Transverse colon (tissue), 4 donors: ENCODE measurements at regions not wholly inside any gene's neighbourhood (a gene's known extent, or its start where the extent isn't known, plus 50 kb on each side); places are given as distances from the start of the nearest gene placed in this dataset.

Experiments used
- DNase-seq: peaks from one replicate; pipeline ENCODE4 v3.0.0-alpha.2; 2019
- H3K27ac ChIP-seq, 4 donors: fragments of 200-600 bp; sonication (generic); 2 replicates each; pipeline ENCODE4 v1.5.1; 2016 to 2018; ENCODE audit warnings: inconsistent platforms in 4 of 4
- H3K27me3 ChIP-seq: fragments of 200-600 bp; sonication (generic); 2 replicates; pipeline ENCODE4 v1.5.1; 2017; ENCODE audit warnings: inconsistent platforms
- H3K36me3 ChIP-seq, 4 donors: fragments of 200-600 bp; sonication (generic); 2 replicates each; pipeline ENCODE4 v1.5.1; 2017 to 2019; ENCODE audit warnings: inconsistent platforms in 4 of 4
- H3K4me1 ChIP-seq, 4 donors: fragments of 200-600 bp; sonication (generic); 2 replicates each; pipeline ENCODE4 v1.5.1; 2017 to 2020; ENCODE audit warnings: inconsistent platforms in 4 of 4
- H3K4me3 ChIP-seq, 4 donors: fragments of 200-600 bp; sonication (generic); 1 replicate in 1 of 4; 2 replicates in 3 of 4; pipeline versions ENCODE4 v1.5.1 to v1.6.1; 2017 to 2019; ENCODE audit warnings: inconsistent platforms in 4 of 4
- H3K9me3 ChIP-seq, 2 donors: fragments of 200-600 bp; sonication (generic); 2 replicates each; pipeline ENCODE4 v1.5.1; 2017 to 2019; ENCODE audit warnings: inconsistent platforms in 2 of 2
- EP300 ChIP-seq: sonication (generic); formaldehyde crosslinking; IDR thresholded peaks from one replicate; pipeline ENCODE4 v1.6.1; 2017; ENCODE audit warnings: antibody characterized with exemption, low read depth
- POLR2A ChIP-seq: fragments of 450-650 bp; IDR thresholded peaks from one replicate; pipeline ENCODE4 v1.6.1; 2016; ENCODE audit warnings: antibody characterized with exemption, mild to moderate bottlenecking, moderate library complexity
- POLR2AphosphoS5 ChIP-seq, 3 donors: sonication (generic); formaldehyde crosslinking; IDR thresholded peaks; one replicate each; pipeline ENCODE4 v1.6.1; 2016; ENCODE audit warnings: antibody characterized with exemption in 3 of 3
- WGBS, 2 donors: methylation state at CpG; one replicate each; pipeline ENCODE4 v1.1.5; 2018; ENCODE audit warnings: low coverage in 1 of 2; 5-methylcytosine and 5-hydroxymethylcytosine counted together
- in situ Hi-C, 4 donors: fragments of 200-750 bp; cut with MboI; loops; one replicate each; pipeline versions ENCODE4 v1.15.0 to v1.15.1; 2017; ENCODE audit warnings: low sequenced_read_pairs in 3 of 4, low pct_ligation_motif_present in 1 of 4, low pct_unique_long_range_greater_than_20kb in 1 of 4
- intact Hi-C: fragments of 100-400 bp; cut with DNase I; formaldehyde crosslinking; loops from one replicate; pipeline ENCODE4 v1.15.1; 2023; ENCODE audit warnings: low total_unique reads
- TF ChIP-seq, protein P1 (sequence below), 5 experiments: fragments of 200-600 bp in 3 of 5; fragments of 450-650 bp in 2 of 5; sonication (generic) in 3 of 5; IDR thresholded peaks; 1 replicate in 2 of 5; 2 replicates in 3 of 5; pipeline ENCODE4 v1.5.1; 2016 to 2017; ENCODE audit warnings: antibody characterized with exemption in 5 of 5, inconsistent platforms in 3 of 5, mild to moderate bottlenecking in 2 of 5, moderate library complexity in 1 of 5

DNA sequence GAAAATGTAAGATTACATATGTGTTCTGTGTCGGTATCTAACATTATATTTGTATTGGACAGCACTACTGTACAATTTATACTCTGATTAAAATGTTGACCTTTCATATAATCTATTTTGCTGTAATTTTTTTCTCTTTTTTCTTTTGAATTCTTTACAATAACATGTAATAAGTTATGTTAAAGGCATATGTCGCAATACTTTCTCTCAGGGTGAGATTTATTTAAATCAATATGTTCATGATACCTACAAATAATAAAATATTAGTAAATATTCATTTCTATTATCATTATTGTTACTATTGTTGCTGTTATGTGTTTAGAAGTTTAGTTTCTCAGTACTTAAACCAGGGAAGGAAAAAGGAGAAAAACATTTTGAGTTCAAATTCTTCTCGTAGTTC is 807.4 kb downstream of the STIM2 start:
- Histone ChIP-seq H3K4me1 (no peaks in the 10 kb centered on the region), H3K9me3 (no peaks in the 10 kb centered on the region), H3K4me3 (no peak overlapping the region), H3K27me3 (no peaks in the 10 kb centered on the region), H3K36me3 (no peaks in the 10 kb centered on the region), H3K27ac (no peak overlapping the region)
- DNase-seq = no peak
- TF ChIP-seq, protein P1, sequence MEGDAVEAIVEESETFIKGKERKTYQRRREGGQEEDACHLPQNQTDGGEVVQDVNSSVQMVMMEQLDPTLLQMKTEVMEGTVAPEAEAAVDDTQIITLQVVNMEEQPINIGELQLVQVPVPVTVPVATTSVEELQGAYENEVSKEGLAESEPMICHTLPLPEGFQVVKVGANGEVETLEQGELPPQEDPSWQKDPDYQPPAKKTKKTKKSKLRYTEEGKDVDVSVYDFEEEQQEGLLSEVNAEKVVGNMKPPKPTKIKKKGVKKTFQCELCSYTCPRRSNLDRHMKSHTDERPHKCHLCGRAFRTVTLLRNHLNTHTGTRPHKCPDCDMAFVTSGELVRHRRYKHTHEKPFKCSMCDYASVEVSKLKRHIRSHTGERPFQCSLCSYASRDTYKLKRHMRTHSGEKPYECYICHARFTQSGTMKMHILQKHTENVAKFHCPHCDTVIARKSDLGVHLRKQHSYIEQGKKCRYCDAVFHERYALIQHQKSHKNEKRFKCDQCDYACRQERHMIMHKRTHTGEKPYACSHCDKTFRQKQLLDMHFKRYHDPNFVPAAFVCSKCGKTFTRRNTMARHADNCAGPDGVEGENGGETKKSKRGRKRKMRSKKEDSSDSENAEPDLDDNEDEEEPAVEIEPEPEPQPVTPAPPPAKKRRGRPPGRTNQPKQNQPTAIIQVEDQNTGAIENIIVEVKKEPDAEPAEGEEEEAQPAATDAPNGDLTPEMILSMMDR (IDR thresholded peaks at IDR 0.05) = no peak
- no peak for TF ChIP-seq EP300
- TF ChIP-seq POLR2A = no peak
- TF ChIP-seq POLR2AphosphoS5 (IDR thresholded peaks at IDR 0.05) = no peak
- in situ Hi-C loops = no loop called here
- intact Hi-C loops = no loop called here
- WGBS, 2 donors = 86 to 87% methylated on average over 3 of the region's 3 CpGs

DNA sequence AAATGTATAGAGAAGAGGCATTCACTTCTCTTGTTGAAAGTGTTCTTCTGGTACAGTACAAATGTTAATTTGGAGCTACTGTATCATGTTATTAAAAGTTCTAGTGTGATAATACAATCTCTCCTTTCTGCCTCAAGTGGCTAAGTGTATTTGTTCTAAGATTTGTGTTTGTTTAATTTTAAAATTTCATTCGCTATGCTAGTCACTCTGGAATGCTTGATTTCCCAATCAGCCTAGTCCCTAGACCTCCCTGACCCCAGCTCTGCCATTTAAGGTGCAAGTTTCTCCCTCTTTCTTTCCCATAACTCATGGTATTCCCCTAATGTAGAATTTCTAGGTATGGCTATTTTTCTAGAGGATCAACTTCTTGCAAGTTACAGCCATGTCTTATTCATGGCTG is 817.4 kb downstream of the STIM2 start:
- in situ Hi-C loops = no loop called here
- no peaks in the 10 kb centered on the region for H3K27me3 ChIP-seq
- WGBS, 2 donors = 55 to 83% methylated on average over 1 of the region's 1 CpG
- no peak overlapping the region for H3K27ac ChIP-seq
- no peaks in the 10 kb centered on the region for H3K9me3 ChIP-seq
- H3K36me3 ChIP-seq = no peaks in the 10 kb centered on the region
- intact Hi-C loops = no loop called here
- DNase-seq = no peak
- no peaks in the 10 kb centered on the region for H3K4me1 ChIP-seq
- TF ChIP-seq, protein P1 (IDR thresholded peaks at IDR 0.05) = no peak
- TF ChIP-seq EP300 (no peak), POLR2AphosphoS5 (IDR thresholded peaks at IDR 0.05) (no peak), POLR2A (no peak)
- H3K4me3 ChIP-seq = no peak overlapping the region

DNA sequence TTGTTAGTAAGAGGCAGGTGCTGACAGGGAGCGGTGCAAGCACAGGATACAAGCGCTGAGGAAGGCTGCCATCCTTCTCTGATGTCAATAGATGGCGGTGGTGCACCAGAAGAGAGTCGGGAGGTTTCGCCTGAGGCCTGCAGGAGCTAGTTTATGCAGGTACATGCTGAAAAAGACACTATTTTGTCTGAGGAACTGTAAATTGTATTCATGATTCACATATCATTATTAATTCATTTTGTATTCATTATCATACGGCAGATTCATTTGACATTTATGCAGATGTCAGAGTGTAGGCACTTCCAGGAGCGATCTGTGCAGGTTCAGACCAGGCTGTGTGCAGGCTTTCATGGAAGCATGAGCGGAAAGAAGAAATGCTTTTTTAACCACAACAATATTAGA is 824.0 kb downstream of the STIM2 start:
- H3K4me1 ChIP-seq = no peaks in the 10 kb centered on the region
- WGBS, 2 donors = 43 to 69% methylated on average over 3 to 8 of the region's 8 CpGs
- no peaks in the 10 kb centered on the region for H3K36me3 ChIP-seq
- no peaks in the 10 kb centered on the region for H3K27me3 ChIP-seq
- H3K4me3 ChIP-seq = no peak overlapping the region
- in situ Hi-C loops = no loop called here
- peak; percentile 13 for DNase-seq
- intact Hi-C loops = loop anchor here (10.0 kb wide), 1 partner anchor 1590 kb away; no protein-coding TSS in a partner anchor
- TF ChIP-seq POLR2A = no peak
- no peak for TF ChIP-seq EP300
- TF ChIP-seq, protein P1 (IDR thresholded peaks at IDR 0.05) = peak; percentile 23 to 68 (median 52)
- TF ChIP-seq POLR2AphosphoS5 (IDR thresholded peaks at IDR 0.05) = no peak
- no peak overlapping the region for H3K27ac ChIP-seq
- no peaks in the 10 kb centered on the region for H3K9me3 ChIP-seq

DNA sequence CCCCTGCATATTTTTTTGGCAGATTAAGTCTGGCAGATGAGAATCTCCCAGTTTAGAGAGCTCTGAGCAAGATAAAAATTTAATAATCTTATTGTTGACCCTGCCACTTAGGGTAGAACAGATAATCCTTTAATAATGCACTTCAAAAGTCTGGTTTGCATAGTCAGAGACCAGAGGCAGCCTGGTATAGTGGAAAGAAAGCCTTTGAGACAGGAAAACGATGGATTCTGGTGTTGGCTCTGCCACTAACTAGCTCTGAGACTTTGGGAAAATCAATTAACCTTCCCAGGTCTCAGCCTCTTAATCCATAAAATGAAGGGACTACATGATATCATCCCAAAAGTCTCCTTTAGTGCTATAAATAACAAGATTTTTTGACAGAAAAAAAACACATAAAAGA is 824.5 kb downstream of the STIM2 start:
- TF ChIP-seq, protein P1 (IDR thresholded peaks at IDR 0.05) = no peak
- TF ChIP-seq POLR2AphosphoS5 (IDR thresholded peaks at IDR 0.05) (no peak), EP300 (no peak)
- no peaks in the 10 kb centered on the region for H3K4me1 ChIP-seq
- 59% methylated on average over 1 of the region's 1 CpG; no CpG with 5 or more reads in 1 of the 2 donors for WGBS, 2 donors
- intact Hi-C loops (loop anchor here (10.0 kb wide), 1 partner anchor 1590 kb away; no protein-coding TSS in a partner anchor), in situ Hi-C loops (no loop called here)
- no peaks in the 10 kb centered on the region for H3K9me3 ChIP-seq
- no peak overlapping the region for H3K4me3 ChIP-seq
- H3K27ac ChIP-seq = no peak overlapping the region
- no peaks in the 10 kb centered on the region for H3K27me3 ChIP-seq
- no peaks in the 10 kb centered on the region for H3K36me3 ChIP-seq
- no peak for DNase-seq
